GM19324 (cell line): ENCODE measurements at regions not wholly inside any gene's neighbourhood (a gene's known extent, or its start where the extent isn't known, plus 50 kb on each side); places are given as distances from the start of the nearest gene placed in this dataset.

Experiments used
- ATAC-seq: cut with Tn5 transposase; IDR thresholded peaks from one replicate; pipeline ENCODE4 v1.9.1; 2021; ENCODE audit warnings: mild to moderate bottlenecking, moderate library complexity; ENCODE audit not compliant: unreplicated experiment, low FRiP score

GRCh38 chr6:85396159-85396808 lies 53.6 kb upstream of the NT5E start:
- ATAC-seq: no peak

- no peak for ATAC-seq
Measured at GRCh38 chr6:85395746-85396145, 54.1 kb upstream of the NT5E start.

- ATAC-seq: no peak
Measured at GRCh38 chr6:85394853-85395538, 54.9 kb upstream of the NT5E start.

- no peak for ATAC-seq
Measured at GRCh38 chr6:85394199-85394598, 55.7 kb upstream of the NT5E start.

- ATAC-seq: no peak
Measured at GRCh38 chr6:85392379-85392778, 57.5 kb upstream of the NT5E start.

GRCh38 chr6:85390775-85391174 lies 59.1 kb upstream of the NT5E start:
- no peak for ATAC-seq

GRCh38 chr6:85390105-85390728 lies 59.7 kb upstream of the NT5E start:
- no peak for ATAC-seq

GRCh38 chr6:85389151-85389797 lies 60.6 kb upstream of the NT5E start:
- no peak for ATAC-seq

- no peak for ATAC-seq
Measured at GRCh38 chr6:85388531-85388930, 61.4 kb upstream of the NT5E start.

- ATAC-seq: no peak
Measured at GRCh38 chr6:85385636-85386315, 64.1 kb upstream of the NT5E start.

- ATAC-seq: no peak
Measured at GRCh38 chr6:85383042-85383441, 66.8 kb upstream of the NT5E start.

- no peak for ATAC-seq
Measured at GRCh38 chr6:85382541-85382940, 67.3 kb upstream of the NT5E start.

GRCh38 chr6:85372915-85373270 lies 77.0 kb upstream of the NT5E start:
- no peak for ATAC-seq

GRCh38 chr6:85372188-85372914 lies 77.5 kb upstream of the NT5E start:
- no peak for ATAC-seq

GRCh38 chr6:85368631-85369030 lies 81.3 kb upstream of the NT5E start:
- ATAC-seq: no peak

GRCh38 chr6:85364344-85364743 lies 85.5 kb upstream of the NT5E start:
- ATAC-seq: no peak

GRCh38 chr6:85363870-85364269 lies 86.0 kb upstream of the NT5E start:
- no peak for ATAC-seq

- ATAC-seq: no peak
Measured at GRCh38 chr6:85362652-85363310, 87.1 kb upstream of the NT5E start.

GRCh38 chr6:85361643-85362014 lies 88.3 kb upstream of the NT5E start:
- no peak for ATAC-seq
